Sigmoid colon (tissue), 4 donors: ENCODE measurements at regions not wholly inside any gene's neighbourhood (a gene's known extent, or its start where the extent isn't known, plus 50 kb on each side); places are given as distances from the start of the nearest gene placed in this dataset.

ENCODE experiments used
- CTCF ChIP-seq, 4 experiments: fragments of 450-650 bp in 3 of 4; fragments of 200-600 bp in 1 of 4; IDR thresholded peaks; one replicate each; pipeline ENCODE4 v1.5.1; 2016 to 2019; ENCODE audit warnings: antibody characterized with exemption in 4 of 4, mild to moderate bottlenecking in 3 of 4, moderate library complexity in 2 of 4
- EP300 ChIP-seq, 4 donors: sonication (generic); formaldehyde crosslinking; IDR thresholded peaks; one replicate each; pipeline ENCODE4 v1.6.1; 2017; ENCODE audit warnings: antibody characterized with exemption in 4 of 4
- POLR2AphosphoS5 ChIP-seq, 4 donors: sonication (generic); formaldehyde crosslinking; IDR thresholded peaks; one replicate each; pipeline ENCODE4 v1.6.1; 2017; ENCODE audit warnings: antibody characterized with exemption in 4 of 4

GRCh38 chr5:56463944-56464571 lies 230.9 kb upstream of the ANKRD55 start:
- TF ChIP-seq CTCF (IDR thresholded peaks at IDR 0.05), result no peak
- no peak for TF ChIP-seq EP300 (IDR thresholded peaks at IDR 0.05)
- no peak for TF ChIP-seq POLR2AphosphoS5 (IDR thresholded peaks at IDR 0.05)
